ENCODE measurements at regions not wholly inside any gene's neighbourhood (a gene's known extent, or its start where the extent isn't known, plus 50 kb on each side); places are given as distances from the start of the nearest gene placed in this dataset.

DNA sequence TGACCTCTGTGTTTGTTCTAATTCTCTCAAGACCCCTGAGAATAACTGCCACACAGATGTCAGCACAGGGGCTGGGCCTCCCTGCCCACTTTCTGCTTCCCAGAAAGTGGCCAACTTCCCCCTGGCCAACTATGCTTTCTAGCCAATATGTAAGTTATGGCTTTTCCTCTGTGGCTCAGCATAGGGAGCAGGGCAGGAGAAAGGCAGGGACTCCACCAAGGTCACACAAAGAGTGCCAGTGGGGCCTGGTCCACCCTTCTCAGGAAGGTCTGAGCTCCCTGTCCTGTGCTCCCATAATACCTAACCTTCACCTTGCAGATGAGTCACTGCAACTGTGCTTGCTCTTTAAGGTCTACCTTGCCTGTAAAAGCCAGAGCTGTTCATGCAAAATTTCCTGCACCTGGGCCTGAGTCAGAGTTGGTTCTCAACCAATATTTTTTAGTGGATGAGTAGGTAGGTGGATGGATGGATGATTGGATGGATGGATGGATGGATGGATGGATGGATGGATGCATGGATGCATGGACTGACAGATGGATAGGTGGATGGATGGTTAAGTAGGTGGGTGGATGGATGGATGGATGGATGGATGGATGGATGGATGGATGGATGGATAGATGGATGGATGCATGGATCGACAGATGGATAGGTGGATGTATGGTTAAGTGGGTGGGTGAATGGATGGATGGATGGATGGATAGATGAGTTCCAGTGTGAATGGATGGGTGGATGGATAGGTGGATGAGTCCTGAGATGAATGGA is 64.2 kb downstream of the DIO3 start:
- Histone ChIP-seq H3K36me3 (ENCODE audit: control insufficient read depth in 4 of 4, insufficient read depth in 3 of 4, low read depth in 1 of 4, low read length in 3 of 4) (no peaks in the 10 kb centered on the region), H3K9me3 (ENCODE audit: control insufficient read depth in 4 of 4, low read length in 3 of 4) (no peaks in the 10 kb centered on the region), H3K27ac (ENCODE audit: low read depth in 1 of 2, low read length in 2 of 2) (no peak overlapping the region), H3K4me3 (ENCODE audit: low read depth in 1 of 3, low read length in 3 of 3) (no peak overlapping the region), H3K27me3 (ENCODE audit: control insufficient read depth in 4 of 4, insufficient read depth in 4 of 4, low read length in 3 of 4) (no peaks in the 10 kb centered on the region), H3K4me1 (ENCODE audit: control insufficient read depth in 4 of 4, insufficient read depth in 4 of 4, low read length in 3 of 4) (peaks cover 0 to 4% (median under 1%) of the 10 kb centered on the region in 4 donors), H3K9ac (ENCODE audit: low read depth in 1 of 2, low read length in 2 of 2) (no peak overlapping the region)
- WGBS = 98% methylated on average over 1 of the region's 1 CpG
- TF ChIP-seq NR2F2 (IDR thresholded peaks at IDR 0.05) (no peak), HNF4G (IDR thresholded peaks at IDR 0.05) (no peak), RXRA (IDR thresholded peaks at IDR 0.05) (no peak), FOXA2 (IDR thresholded peaks at IDR 0.05) (no peak), RAD21 (IDR thresholded peaks at IDR 0.05) (no peak), JUND (IDR thresholded peaks at IDR 0.05) (no peak), HNF4A (conservative IDR thresholded peaks at IDR 0.05) (no peak), GABPA (IDR thresholded peaks at IDR 0.05 in 1 of 2, conservative IDR thresholded peaks at IDR 0.05 in 1 of 2) (no peak), FOXA1 (IDR thresholded peaks at IDR 0.05) (no peak), SP1 (IDR thresholded peaks at IDR 0.05) (no peak), YY1 (IDR thresholded peaks at IDR 0.05) (no peak), EGR1 (IDR thresholded peaks at IDR 0.05; ENCODE audit: low read depth in 2 of 2) (no peak), TAF1 (conservative IDR thresholded peaks at IDR 0.05) (no peak)
- TF ChIP-seq, protein P1, sequence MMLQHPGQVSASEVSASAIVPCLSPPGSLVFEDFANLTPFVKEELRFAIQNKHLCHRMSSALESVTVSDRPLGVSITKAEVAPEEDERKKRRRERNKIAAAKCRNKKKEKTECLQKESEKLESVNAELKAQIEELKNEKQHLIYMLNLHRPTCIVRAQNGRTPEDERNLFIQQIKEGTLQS (IDR thresholded peaks at IDR 0.05) = no peak
- TF ChIP-seq, protein P2, sequence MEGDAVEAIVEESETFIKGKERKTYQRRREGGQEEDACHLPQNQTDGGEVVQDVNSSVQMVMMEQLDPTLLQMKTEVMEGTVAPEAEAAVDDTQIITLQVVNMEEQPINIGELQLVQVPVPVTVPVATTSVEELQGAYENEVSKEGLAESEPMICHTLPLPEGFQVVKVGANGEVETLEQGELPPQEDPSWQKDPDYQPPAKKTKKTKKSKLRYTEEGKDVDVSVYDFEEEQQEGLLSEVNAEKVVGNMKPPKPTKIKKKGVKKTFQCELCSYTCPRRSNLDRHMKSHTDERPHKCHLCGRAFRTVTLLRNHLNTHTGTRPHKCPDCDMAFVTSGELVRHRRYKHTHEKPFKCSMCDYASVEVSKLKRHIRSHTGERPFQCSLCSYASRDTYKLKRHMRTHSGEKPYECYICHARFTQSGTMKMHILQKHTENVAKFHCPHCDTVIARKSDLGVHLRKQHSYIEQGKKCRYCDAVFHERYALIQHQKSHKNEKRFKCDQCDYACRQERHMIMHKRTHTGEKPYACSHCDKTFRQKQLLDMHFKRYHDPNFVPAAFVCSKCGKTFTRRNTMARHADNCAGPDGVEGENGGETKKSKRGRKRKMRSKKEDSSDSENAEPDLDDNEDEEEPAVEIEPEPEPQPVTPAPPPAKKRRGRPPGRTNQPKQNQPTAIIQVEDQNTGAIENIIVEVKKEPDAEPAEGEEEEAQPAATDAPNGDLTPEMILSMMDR (IDR thresholded peaks at IDR 0.05; ENCODE audit: low read depth, low read length, missing input control) = no peak
- TF ChIP-seq, protein P3, sequence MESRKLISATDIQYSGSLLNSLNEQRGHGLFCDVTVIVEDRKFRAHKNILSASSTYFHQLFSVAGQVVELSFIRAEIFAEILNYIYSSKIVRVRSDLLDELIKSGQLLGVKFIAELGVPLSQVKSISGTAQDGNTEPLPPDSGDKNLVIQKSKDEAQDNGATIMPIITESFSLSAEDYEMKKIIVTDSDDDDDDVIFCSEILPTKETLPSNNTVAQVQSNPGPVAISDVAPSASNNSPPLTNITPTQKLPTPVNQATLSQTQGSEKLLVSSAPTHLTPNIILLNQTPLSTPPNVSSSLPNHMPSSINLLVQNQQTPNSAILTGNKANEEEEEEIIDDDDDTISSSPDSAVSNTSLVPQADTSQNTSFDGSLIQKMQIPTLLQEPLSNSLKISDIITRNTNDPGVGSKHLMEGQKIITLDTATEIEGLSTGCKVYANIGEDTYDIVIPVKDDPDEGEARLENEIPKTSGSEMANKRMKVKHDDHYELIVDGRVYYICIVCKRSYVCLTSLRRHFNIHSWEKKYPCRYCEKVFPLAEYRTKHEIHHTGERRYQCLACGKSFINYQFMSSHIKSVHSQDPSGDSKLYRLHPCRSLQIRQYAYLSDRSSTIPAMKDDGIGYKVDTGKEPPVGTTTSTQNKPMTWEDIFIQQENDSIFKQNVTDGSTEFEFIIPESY (IDR thresholded peaks at IDR 0.05) = no peak
- TF ChIP-seq, protein P4, sequence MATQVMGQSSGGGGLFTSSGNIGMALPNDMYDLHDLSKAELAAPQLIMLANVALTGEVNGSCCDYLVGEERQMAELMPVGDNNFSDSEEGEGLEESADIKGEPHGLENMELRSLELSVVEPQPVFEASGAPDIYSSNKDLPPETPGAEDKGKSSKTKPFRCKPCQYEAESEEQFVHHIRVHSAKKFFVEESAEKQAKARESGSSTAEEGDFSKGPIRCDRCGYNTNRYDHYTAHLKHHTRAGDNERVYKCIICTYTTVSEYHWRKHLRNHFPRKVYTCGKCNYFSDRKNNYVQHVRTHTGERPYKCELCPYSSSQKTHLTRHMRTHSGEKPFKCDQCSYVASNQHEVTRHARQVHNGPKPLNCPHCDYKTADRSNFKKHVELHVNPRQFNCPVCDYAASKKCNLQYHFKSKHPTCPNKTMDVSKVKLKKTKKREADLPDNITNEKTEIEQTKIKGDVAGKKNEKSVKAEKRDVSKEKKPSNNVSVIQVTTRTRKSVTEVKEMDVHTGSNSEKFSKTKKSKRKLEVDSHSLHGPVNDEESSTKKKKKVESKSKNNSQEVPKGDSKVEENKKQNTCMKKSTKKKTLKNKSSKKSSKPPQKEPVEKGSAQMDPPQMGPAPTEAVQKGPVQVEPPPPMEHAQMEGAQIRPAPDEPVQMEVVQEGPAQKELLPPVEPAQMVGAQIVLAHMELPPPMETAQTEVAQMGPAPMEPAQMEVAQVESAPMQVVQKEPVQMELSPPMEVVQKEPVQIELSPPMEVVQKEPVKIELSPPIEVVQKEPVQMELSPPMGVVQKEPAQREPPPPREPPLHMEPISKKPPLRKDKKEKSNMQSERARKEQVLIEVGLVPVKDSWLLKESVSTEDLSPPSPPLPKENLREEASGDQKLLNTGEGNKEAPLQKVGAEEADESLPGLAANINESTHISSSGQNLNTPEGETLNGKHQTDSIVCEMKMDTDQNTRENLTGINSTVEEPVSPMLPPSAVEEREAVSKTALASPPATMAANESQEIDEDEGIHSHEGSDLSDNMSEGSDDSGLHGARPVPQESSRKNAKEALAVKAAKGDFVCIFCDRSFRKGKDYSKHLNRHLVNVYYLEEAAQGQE (IDR thresholded peaks at IDR 0.05) = no peak
- TF ChIP-seq, protein P5, sequence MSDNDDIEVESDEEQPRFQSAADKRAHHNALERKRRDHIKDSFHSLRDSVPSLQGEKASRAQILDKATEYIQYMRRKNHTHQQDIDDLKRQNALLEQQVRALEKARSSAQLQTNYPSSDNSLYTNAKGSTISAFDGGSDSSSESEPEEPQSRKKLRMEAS (IDR thresholded peaks at IDR 0.05) = no peak
- DNase-seq (ENCODE audit: low spot score) = no peak
